ENCODE measurements at regions not wholly inside any gene's neighbourhood (a gene's known extent, or its start where the extent isn't known, plus 50 kb on each side); places are given as distances from the start of the nearest gene placed in this dataset.

DNA sequence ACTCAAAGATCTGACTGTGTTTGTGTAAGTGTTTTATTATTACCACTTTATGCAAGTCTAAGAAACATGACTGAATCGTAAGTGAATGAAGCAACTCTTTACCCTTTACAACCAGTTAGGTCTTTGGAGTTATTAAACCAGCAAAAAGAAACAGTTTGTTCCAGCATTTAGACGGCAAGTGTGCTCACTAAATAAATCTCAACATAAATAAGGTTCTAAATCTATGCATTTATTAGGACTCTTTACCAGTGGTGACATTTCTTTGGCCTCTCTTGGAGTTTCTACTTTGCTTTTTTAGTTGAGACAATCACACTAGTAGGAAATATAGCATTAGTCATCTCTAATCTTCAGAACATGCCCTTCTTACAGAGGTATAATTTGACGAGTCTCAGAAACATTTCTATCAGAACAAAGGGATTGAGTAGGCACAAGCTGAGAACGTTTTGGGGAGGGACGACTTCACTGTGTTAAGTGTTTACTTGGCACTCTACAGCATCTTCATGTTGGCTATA lies 739.9 kb upstream of the NR2F2 start:
- Histone ChIP-seq H3K27ac (no peak overlapping the region), H3K4me1 (no peaks in the 10 kb centered on the region), H3K36me3 (replicated peaks in 1 of 2; ENCODE audit: insufficient read depth in 1 of 2, low read depth in 2 of 2) (no peaks in the 10 kb centered on the region), H3K9me3 (no peaks in the 10 kb centered on the region), H3K4me3 (no peak overlapping the region), H3K27me3 (no peaks in the 10 kb centered on the region)
- ATAC-seq = no peak
- WGBS, 2 donors = 37 to 39% methylated on average over 5 of the region's 5 CpGs
- no peak for TF ChIP-seq POLR2A (IDR thresholded peaks at IDR 0.05)
- no peak for TF ChIP-seq CTCF (IDR thresholded peaks at IDR 0.05)
- intact Hi-C loops (cut with DNase I) = no loop called here
- no peak for DNase-seq

GRCh38 chr15:95591270-95591669 lies 739.2 kb upstream of the NR2F2 start:
- Histone ChIP-seq H3K9me3 (no peaks in the 10 kb centered on the region), H3K27me3 (no peaks in the 10 kb centered on the region), H3K27ac (no peak overlapping the region), H3K4me1 (no peaks in the 10 kb centered on the region), H3K36me3 (replicated peaks in 1 of 2; ENCODE audit: insufficient read depth in 1 of 2, low read depth in 2 of 2) (no peaks in the 10 kb centered on the region), H3K4me3 (no peak overlapping the region)
- 68 to 69% methylated on average over 5 of the region's 5 CpGs for WGBS, 2 donors
- TF ChIP-seq POLR2A (IDR thresholded peaks at IDR 0.05) (no peak), CTCF (IDR thresholded peaks at IDR 0.05) (no peak)
- ATAC-seq = no peak
- no peak for DNase-seq
- intact Hi-C loops (cut with DNase I) = no loop called here

DNA sequence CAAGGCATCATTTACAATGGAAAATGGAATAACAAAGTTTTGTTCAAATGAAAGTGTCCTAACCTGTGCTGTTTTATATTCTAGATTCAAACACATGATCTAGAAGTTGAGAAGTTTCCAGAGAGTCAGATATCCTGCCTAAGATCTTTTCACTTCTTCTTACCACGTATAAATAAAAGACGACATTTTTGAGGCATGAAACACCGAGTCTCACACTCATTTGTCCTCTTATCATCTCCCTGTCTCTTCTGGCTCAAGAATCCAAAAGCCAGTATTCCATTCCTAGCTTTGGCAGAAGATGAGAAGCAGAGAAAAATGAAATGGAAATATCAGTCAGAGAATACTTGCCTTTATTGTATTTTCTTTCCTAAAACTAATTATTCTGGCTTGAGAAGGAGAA lies 738.6 kb upstream of the NR2F2 start:
- H3K9me3 ChIP-seq = no peaks in the 10 kb centered on the region
- TF ChIP-seq CTCF (IDR thresholded peaks at IDR 0.05) = no peak
- no peak for TF ChIP-seq POLR2A (IDR thresholded peaks at IDR 0.05)
- intact Hi-C loops (cut with DNase I) = no loop called here
- no peak for ATAC-seq
- H3K36me3 ChIP-seq (replicated peaks in 1 of 2; ENCODE audit: insufficient read depth in 1 of 2, low read depth in 2 of 2) = no peaks in the 10 kb centered on the region
- H3K4me3 ChIP-seq = no peak overlapping the region
- H3K4me1 ChIP-seq = no peaks in the 10 kb centered on the region
- no peak overlapping the region for H3K27ac ChIP-seq
- DNase-seq = no peak
- 37 to 49% methylated on average over 3 of the region's 3 CpGs for WGBS, 2 donors
- H3K27me3 ChIP-seq = no peaks in the 10 kb centered on the region

DNA sequence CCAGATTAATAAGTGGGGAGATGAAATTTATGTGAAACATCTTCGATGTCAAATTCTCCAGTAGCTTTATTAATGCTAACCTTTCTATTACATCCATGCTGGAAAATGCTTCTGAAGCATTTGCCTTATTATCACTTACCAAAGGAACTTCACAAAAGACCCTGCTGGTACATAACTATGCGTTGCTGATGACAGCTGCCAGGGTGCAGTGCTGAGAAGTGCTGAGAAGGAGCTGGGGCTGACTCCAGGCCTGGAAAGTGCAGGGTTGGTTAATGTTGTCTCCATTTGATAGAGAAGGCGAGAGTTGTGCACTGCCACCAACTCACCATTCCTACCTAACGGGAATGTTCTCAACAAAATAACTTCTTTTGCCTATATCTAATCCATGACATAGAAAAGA lies 736.0 kb upstream of the NR2F2 start:
- TF ChIP-seq POLR2A (IDR thresholded peaks at IDR 0.05) = no peak
- no peak for TF ChIP-seq CTCF (IDR thresholded peaks at IDR 0.05)
- Histone ChIP-seq H3K27me3 (no peaks in the 10 kb centered on the region), H3K27ac (no peak overlapping the region), H3K4me3 (no peak overlapping the region), H3K36me3 (replicated peaks in 1 of 2; ENCODE audit: insufficient read depth in 1 of 2, low read depth in 2 of 2) (no peaks in the 10 kb centered on the region), H3K9me3 (no peaks in the 10 kb centered on the region), H3K4me1 (no peaks in the 10 kb centered on the region)
- DNase-seq = no peak
- intact Hi-C loops (cut with DNase I) = no loop called here
- ATAC-seq = no peak
- WGBS, 2 donors = 76 to 77% methylated on average over 4 of the region's 4 CpGs

DNA sequence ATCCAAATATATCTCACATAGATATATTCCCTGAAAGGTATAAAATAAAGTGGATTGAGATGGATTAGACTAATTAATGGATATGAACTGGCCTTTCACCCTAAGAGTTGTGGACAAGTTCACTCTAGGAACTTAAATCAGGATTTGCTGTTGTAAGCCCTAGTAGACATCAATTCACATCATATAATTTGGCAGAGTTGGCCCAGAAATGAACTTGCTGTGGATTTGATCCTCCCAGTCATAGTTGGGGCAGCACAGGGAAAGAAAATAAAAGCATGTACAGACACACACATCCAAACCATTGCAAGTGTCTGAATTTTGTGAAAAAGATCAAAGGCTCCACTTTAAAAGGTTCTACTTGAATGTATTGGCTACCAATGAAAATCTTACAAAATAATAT lies 734.7 kb upstream of the NR2F2 start:
- intact Hi-C loops (cut with DNase I) = no loop called here
- TF ChIP-seq POLR2A (IDR thresholded peaks at IDR 0.05) (no peak), CTCF (IDR thresholded peaks at IDR 0.05) (no peak)
- DNase-seq (no peak), ATAC-seq (no peak)
- Histone ChIP-seq H3K27me3 (no peaks in the 10 kb centered on the region), H3K4me1 (no peaks in the 10 kb centered on the region), H3K9me3 (no peaks in the 10 kb centered on the region), H3K27ac (no peak overlapping the region), H3K4me3 (no peak overlapping the region), H3K36me3 (replicated peaks in 1 of 2; ENCODE audit: insufficient read depth in 1 of 2, low read depth in 2 of 2) (no peaks in the 10 kb centered on the region)

Data from body of pancreas (tissue), 4 donors.